Stimulated activated naive CD8-positive, alpha-beta T cell treated with anti-CD3 and anti-CD28 coated beads, Interleukin-15, amount 100 ng/mL, for 72 hours (primary cell): ENCODE measurements at regions not wholly inside any gene's neighbourhood (a gene's known extent, or its start where the extent isn't known, plus 50 kb on each side); places are given as distances from the start of the nearest gene placed in this dataset.
"Not testable (repeated sequence)": the region's sequence is repeated elsewhere in the genome, so short reads cannot be mapped to it uniquely, and the experiment has no call there.

ENCODE experiments used
- ATAC-seq: fragments of 150-1000 bp; cut with Tn5 transposase; 2 replicates; pipeline ENCODE4 v1.10.0; 2021; ENCODE audit warnings: mild to moderate bottlenecking, moderate library complexity
- DNase-seq, 2 donors: peaks; one replicate each; pipeline ENCODE4 v3.0.0; 2021 to 2022
- H3K27ac Mint-ChIP-seq, 2 donors: one replicate each; pipeline ENCODE4 v1.8.0; 2022; ENCODE audit warnings: mild to moderate bottlenecking in 2 of 2, mixed read lengths in 2 of 2, moderate library complexity in 2 of 2
- H3K27me3 Mint-ChIP-seq: one replicate; pipeline ENCODE4 v1.8.0; 2022; ENCODE audit warnings: mixed read lengths
- H3K4me1 Mint-ChIP-seq: one replicate; pipeline ENCODE4 v1.8.0; 2022; ENCODE audit warnings: mild to moderate bottlenecking, mixed read lengths
- H3K4me3 Mint-ChIP-seq, 2 donors: one replicate each; pipeline ENCODE4 v1.8.0; 2022; ENCODE audit warnings: mild to moderate bottlenecking in 2 of 2, mixed read lengths in 2 of 2, moderate library complexity in 1 of 2
- H3K9me3 Mint-ChIP-seq, 2 donors: one replicate each; pipeline ENCODE4 v1.8.0; 2022; ENCODE audit warnings: mixed read lengths in 2 of 2

DNA sequence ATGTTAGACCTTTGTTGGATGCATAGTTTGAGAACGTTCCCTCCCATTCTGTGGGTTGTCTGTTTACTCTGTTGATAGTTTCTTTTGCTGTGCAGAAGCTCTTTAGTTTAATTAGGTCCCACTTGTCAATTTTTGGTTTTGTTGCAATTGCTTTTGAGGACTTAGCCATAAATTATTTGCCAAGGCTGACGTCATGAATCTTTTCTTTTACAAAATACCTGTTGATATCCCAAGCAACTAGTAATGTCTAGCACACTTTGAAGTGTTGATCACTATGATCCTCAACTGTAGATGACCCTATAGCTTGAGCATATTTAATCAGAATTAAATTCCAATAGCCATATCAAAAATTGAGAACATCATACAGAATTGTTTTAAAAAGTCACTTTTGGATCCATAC is 63.3 kb upstream of the HABP2 start:
- H3K27me3 Mint-ChIP-seq, H3K4me3 Mint-ChIP-seq, DNase-seq, H3K4me1 Mint-ChIP-seq, H3K27ac Mint-ChIP-seq, ATAC-seq, H3K9me3 Mint-ChIP-seq: not testable (repeated sequence)

DNA sequence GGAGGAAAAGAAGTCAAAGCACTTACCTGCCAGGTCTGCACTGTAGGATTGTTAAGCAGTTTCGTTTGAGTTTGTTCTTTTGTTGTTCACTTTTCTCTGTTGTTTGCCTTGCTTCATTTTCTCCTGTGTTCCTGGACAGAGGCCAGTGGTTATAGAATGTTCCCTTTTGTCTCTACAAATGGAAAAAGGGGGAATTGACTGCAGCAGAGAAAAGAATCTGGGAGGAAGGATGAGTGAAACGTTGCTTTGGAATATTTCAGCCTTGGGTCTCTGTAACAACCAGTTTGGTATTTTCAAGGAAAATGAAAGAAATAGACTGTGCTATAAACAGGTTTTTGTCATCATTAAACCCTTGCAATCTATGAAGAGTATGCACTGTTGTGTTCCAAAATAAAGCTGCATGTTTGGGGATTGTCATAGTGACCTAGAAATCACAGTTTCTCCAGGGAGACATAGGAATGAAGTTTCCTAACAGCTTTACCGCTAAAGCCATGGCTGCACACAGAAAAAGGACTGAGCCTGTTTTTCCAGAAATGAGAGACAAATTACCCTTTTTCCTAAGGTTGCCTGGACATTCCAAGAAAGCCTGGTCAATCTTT is 60.8 kb upstream of the HABP2 start:
- Mint-ChIP-seq H3K27ac (no peak overlapping the region), H3K9me3 (no peaks in the 10 kb centered on the region), H3K4me3 (no peak overlapping the region), H3K27me3 (peaks cover 27% of the 10 kb centered on the region), H3K4me1 (no peaks in the 10 kb centered on the region)
- no peak for ATAC-seq
- DNase-seq = no peak

DNA sequence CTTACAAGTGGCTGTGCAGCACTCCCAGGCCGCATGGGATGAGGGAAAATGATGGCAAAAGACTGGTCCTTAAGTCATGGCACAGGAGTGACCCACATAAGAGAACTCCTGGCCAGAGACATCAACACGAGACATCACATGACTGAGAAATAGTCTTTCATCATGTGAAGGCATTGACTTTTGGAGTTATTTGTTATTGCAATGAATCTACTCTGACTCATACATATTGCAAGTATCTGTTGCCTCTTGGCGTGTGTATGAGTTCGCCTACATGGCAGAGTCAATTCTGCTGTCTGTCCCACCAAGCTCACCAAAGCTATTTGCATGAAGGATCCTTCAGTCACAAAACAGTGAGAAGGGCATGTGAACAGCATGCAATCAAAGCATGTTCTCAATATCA is 59.7 kb upstream of the HABP2 start:
- DNase-seq = no peak
- Mint-ChIP-seq H3K4me3 (no peak overlapping the region), H3K4me1 (no peaks in the 10 kb centered on the region), H3K9me3 (no peaks in the 10 kb centered on the region), H3K27ac (no peak overlapping the region), H3K27me3 (peaks cover 27% of the 10 kb centered on the region)
- no peak for ATAC-seq

- ATAC-seq = no peak
- DNase-seq = no peak
- Mint-ChIP-seq H3K9me3 (no peaks in the 10 kb centered on the region), H3K27ac (no peak overlapping the region), H3K27me3 (peaks cover 27% of the 10 kb centered on the region), H3K4me3 (no peak overlapping the region), H3K4me1 (no peaks in the 10 kb centered on the region)
Measured at GRCh38 chr10:113493882-113494301, 59.0 kb upstream of the HABP2 start.

GRCh38 chr10:113494761-113495160 is 58.1 kb upstream of the HABP2 start:
- Mint-ChIP-seq H3K4me3 (no peak overlapping the region), H3K27me3 (peaks cover 18% of the 10 kb centered on the region), H3K4me1 (no peaks in the 10 kb centered on the region), H3K27ac (no peak overlapping the region), H3K9me3 (no peaks in the 10 kb centered on the region)
- ATAC-seq (no peak), DNase-seq (no peak)

DNA sequence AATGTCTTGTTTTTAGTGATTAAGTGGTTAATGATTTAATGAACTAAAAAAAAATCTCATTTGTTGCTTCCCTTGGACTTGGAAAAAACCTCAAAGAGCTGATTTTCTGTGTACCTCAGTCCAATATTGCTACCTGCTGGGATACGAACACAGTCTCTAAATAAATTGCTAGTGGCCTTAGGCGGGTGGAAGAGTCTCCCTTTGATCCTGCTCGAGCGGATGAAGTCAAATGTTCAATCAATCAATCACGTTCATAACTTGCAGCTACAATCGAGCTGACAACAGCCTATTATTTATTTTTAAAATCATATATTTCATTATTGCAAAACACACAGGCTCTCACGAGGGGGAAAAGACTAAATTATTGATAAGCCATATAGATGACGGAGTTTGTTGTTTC is 57.3 kb upstream of the HABP2 start:
- H3K4me3 Mint-ChIP-seq = no peak overlapping the region
- DNase-seq = no peak
- H3K4me1 Mint-ChIP-seq = no peaks in the 10 kb centered on the region
- no peak for ATAC-seq
- no peaks in the 10 kb centered on the region for H3K9me3 Mint-ChIP-seq
- peaks cover 18% of the 10 kb centered on the region for H3K27me3 Mint-ChIP-seq
- H3K27ac Mint-ChIP-seq = no peak overlapping the region

DNA sequence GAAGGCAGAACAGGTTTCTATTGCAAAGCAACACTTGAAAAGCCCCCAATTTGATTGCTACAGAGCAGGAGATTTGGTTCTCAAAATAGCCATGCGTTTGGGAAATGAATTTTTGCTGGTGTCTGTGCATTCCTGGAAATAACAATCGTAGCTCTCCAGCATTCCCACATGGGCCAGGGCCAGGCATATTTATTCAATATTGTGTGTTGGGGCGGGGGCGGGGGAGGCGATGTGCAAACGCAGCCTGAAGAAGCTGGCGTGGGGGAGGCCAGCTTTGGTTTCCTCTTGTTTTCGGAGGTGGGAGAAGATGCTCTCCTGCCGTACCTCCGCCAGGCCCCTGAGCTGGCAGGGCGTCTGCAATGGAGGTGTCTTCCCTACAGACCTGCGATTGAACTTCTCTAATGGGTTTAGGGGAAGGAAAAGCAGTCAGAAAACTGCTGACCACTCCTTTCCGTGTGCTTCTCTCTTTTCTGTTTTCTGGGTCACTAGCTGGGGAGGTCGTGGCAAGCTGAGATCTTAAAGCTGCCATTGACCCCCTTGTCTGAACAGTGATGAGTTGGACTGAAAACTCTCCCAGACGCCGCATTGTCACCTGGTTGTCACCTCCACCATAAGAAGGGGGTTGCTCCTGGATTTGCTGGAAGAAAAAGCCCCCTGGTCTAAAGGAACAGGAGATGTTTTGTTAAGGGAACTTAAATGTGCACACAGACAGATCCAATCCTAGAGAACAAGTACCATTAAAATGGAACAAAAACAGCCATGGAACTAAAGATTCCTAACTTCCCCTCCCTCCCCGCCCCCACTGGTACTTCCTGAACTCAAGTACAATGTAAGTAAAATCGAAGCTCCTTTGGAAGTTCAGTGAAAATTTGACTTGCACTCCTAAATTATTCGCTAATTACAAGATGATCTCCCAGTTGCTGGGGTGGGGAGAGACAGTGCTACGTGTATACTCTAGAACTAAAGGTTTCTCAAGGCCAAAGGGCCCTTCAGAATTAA is 56.4 kb upstream of the HABP2 start:
- Mint-ChIP-seq H3K27ac (no peak overlapping the region), H3K4me1 (no peaks in the 10 kb centered on the region), H3K9me3 (no peaks in the 10 kb centered on the region), H3K4me3 (no peak overlapping the region), H3K27me3 (peaks cover 18% of the 10 kb centered on the region)
- DNase-seq = no peak
- no peak for ATAC-seq

GRCh38 chr10:113497198-113497597 is 55.7 kb upstream of the HABP2 start:
- Mint-ChIP-seq H3K27me3 (peaks cover 18% of the 10 kb centered on the region), H3K9me3 (peaks cover 0 to 6% of the 10 kb centered on the region in 2 donors), H3K27ac (no peak overlapping the region), H3K4me3 (no peak overlapping the region), H3K4me1 (no peaks in the 10 kb centered on the region)
- DNase-seq = no peak
- no peak for ATAC-seq

GRCh38 chr10:113498997-113499396 is 53.9 kb upstream of the HABP2 start:
- no peak for ATAC-seq
- H3K4me1 Mint-ChIP-seq = no peaks in the 10 kb centered on the region
- no peak overlapping the region for H3K4me3 Mint-ChIP-seq
- no peak for DNase-seq
- H3K9me3 Mint-ChIP-seq = peaks cover 0 to 6% of the 10 kb centered on the region in 2 donors
- no peak overlapping the region for H3K27ac Mint-ChIP-seq
- H3K27me3 Mint-ChIP-seq = peaks cover 19% of the 10 kb centered on the region

- DNase-seq (no peak), ATAC-seq (no peak)
- no peak overlapping the region for H3K4me3 Mint-ChIP-seq
- H3K27me3 Mint-ChIP-seq = peaks cover 27% of the 10 kb centered on the region
- no peak overlapping the region for H3K27ac Mint-ChIP-seq
- peaks cover 0 to 6% of the 10 kb centered on the region in 2 donors for H3K9me3 Mint-ChIP-seq
- no peaks in the 10 kb centered on the region for H3K4me1 Mint-ChIP-seq
Measured at GRCh38 chr10:113499806-113500205, 53.0 kb upstream of the HABP2 start.

- H3K4me1 Mint-ChIP-seq, DNase-seq, H3K9me3 Mint-ChIP-seq, H3K4me3 Mint-ChIP-seq, H3K27ac Mint-ChIP-seq, ATAC-seq: not testable (repeated sequence)
- peaks cover 23% of the 10 kb centered on the region for H3K27me3 Mint-ChIP-seq
Measured at GRCh38 chr10:113501031-113501430, 51.8 kb upstream of the HABP2 start.
